ENCODE measurements at regions not wholly inside any gene's neighbourhood (a gene's known extent, or its start where the extent isn't known, plus 50 kb on each side); places are given as distances from the start of the nearest gene placed in this dataset.

- TF ChIP-seq CTCF (IDR thresholded peaks at IDR 0.05), result no peak
- no peak for TF ChIP-seq POLR2AphosphoS5 (IDR thresholded peaks at IDR 0.05)
Observed at GRCh38 chr15:72856549-72857040, 73.0 kb upstream of the ADPGK start.

Data from prostate gland (tissue), 2 donors.